ENCODE measurements at regions not wholly inside any gene's neighbourhood (a gene's known extent, or its start where the extent isn't known, plus 50 kb on each side); places are given as distances from the start of the nearest gene placed in this dataset.

- no peak for DNase-seq (ENCODE audit: low read depth in 2 of 2)
These were observed 408.1 kb upstream of the MARCKS start for GRCh38 chr6:113449051-113449450.

GRCh38 chr6:113450061-113450465, 407.1 kb upstream of the MARCKS start:
- DNase-seq (ENCODE audit: low read depth in 2 of 2) = no peak

GRCh38 chr6:113451049-113451448, 406.1 kb upstream of the MARCKS start:
- DNase-seq (ENCODE audit: low read depth in 2 of 2) = no peak

GRCh38 chr6:113457198-113457597, 399.9 kb upstream of the MARCKS start:
- no peak for DNase-seq (ENCODE audit: low read depth in 2 of 2)

- no peak for DNase-seq (ENCODE audit: low read depth in 2 of 2)
These were observed 399.4 kb upstream of the MARCKS start for GRCh38 chr6:113457751-113458150.

GRCh38 chr6:113458368-113459010, 398.7 kb upstream of the MARCKS start:
- no peak for DNase-seq (ENCODE audit: low read depth in 2 of 2)

- DNase-seq (ENCODE audit: low read depth in 2 of 2) = no peak
These were observed 395.8 kb upstream of the MARCKS start for GRCh38 chr6:113461153-113461932.

GRCh38 chr6:113464536-113464935, 392.6 kb upstream of the MARCKS start:
- no peak for DNase-seq (ENCODE audit: low read depth in 2 of 2)

- no peak for DNase-seq (ENCODE audit: low read depth in 2 of 2)
These were observed 392.2 kb upstream of the MARCKS start for GRCh38 chr6:113464960-113465359.

GRCh38 chr6:113466526-113466925, 390.6 kb upstream of the MARCKS start:
- no peak for DNase-seq (ENCODE audit: low read depth in 2 of 2)

- no peak for DNase-seq (ENCODE audit: low read depth in 2 of 2)
These were observed 381.8 kb upstream of the MARCKS start for GRCh38 chr6:113475392-113475791.

- no peak for DNase-seq (ENCODE audit: low read depth in 2 of 2)
These were observed 380.0 kb upstream of the MARCKS start for GRCh38 chr6:113476937-113477839.

- no peak for DNase-seq (ENCODE audit: low read depth in 2 of 2)
These were observed 376.5 kb upstream of the MARCKS start for GRCh38 chr6:113480616-113481015.

- no peak for DNase-seq (ENCODE audit: low read depth in 2 of 2)
These were observed 375.7 kb upstream of the MARCKS start for GRCh38 chr6:113481458-113481857.

- no peak for DNase-seq (ENCODE audit: low read depth in 2 of 2)
These were observed 375.2 kb upstream of the MARCKS start for GRCh38 chr6:113481910-113482309.

- no peak for DNase-seq (ENCODE audit: low read depth in 2 of 2)
These were observed 374.4 kb upstream of the MARCKS start for GRCh38 chr6:113482771-113483170.

GRCh38 chr6:113486199-113486598, 370.9 kb upstream of the MARCKS start:
- no peak for DNase-seq (ENCODE audit: low read depth in 2 of 2)

- DNase-seq (ENCODE audit: low read depth in 2 of 2) = no peak
These were observed 369.6 kb upstream of the MARCKS start for GRCh38 chr6:113487489-113488058.

GRCh38 chr6:113488061-113488460, 369.1 kb upstream of the MARCKS start:
- DNase-seq (ENCODE audit: low read depth in 2 of 2) = no peak

GRCh38 chr6:113488812-113489685, 368.1 kb upstream of the MARCKS start:
- DNase-seq (ENCODE audit: low read depth in 2 of 2) = no peak
